Smooth muscle cell (in vitro differentiated cells): ENCODE measurements at regions not wholly inside any gene's neighbourhood (a gene's known extent, or its start where the extent isn't known, plus 50 kb on each side); places are given as distances from the start of the nearest gene placed in this dataset.

Source experiments
- DNase-seq: peaks from one replicate; lab custom pipeline; 2025; ENCODE audit not compliant: unreplicated experiment; lab: John Stamatoyannopoulos, UW
- H2AFZ ChIP-seq: fragments of 200-600 bp; sonication (generic); 2 replicates; pipeline ENCODE4 v1.6.0; 2016; ENCODE audit warnings: antibody characterized with exemption, low read depth, mild to moderate bottlenecking
- H3F3A ChIP-seq: fragments of 200-600 bp; sonication (generic); 2 replicates; pipeline ENCODE4 v1.6.0; 2017; ENCODE audit warnings: antibody characterized with exemption, low read depth
- H3K27ac ChIP-seq: fragments of 200-600 bp; sonication (generic); 2 replicates; pipeline ENCODE4 v1.5.1; 2016; ENCODE audit warnings: low read depth, mild to moderate bottlenecking
- H3K27me3 ChIP-seq: fragments of 200-600 bp; sonication (generic); 2 replicates; pipeline ENCODE4 v1.6.1; 2016; ENCODE audit warnings: low read depth, mild to moderate bottlenecking
- H3K36me3 ChIP-seq: fragments of 200-600 bp; sonication (generic); 2 replicates; pipeline ENCODE4 v1.5.1; 2016; ENCODE audit warnings: low read depth
- H3K4me1 ChIP-seq: fragments of 200-600 bp; sonication (generic); 2 replicates; pipeline ENCODE4 v1.5.1; 2016; ENCODE audit warnings: low read depth
- H3K4me2 ChIP-seq: fragments of 200-600 bp; sonication (generic); 2 replicates; pipeline ENCODE4 v1.6.0; 2016; ENCODE audit warnings: mild to moderate bottlenecking
- H3K4me3 ChIP-seq: fragments of 200-600 bp; sonication (generic); 2 replicates; pipeline ENCODE4 v1.5.1; 2016; ENCODE audit warnings: mild to moderate bottlenecking
- H3K79me2 ChIP-seq: fragments of 200-600 bp; sonication (generic); 2 replicates; pipeline ENCODE4 v1.6.0; 2016; ENCODE audit warnings: low read depth, mild to moderate bottlenecking
- H3K9ac ChIP-seq: fragments of 200-600 bp; sonication (generic); 2 replicates; pipeline ENCODE4 v1.6.0; 2016; ENCODE audit warnings: low read depth
- H3K9me3 ChIP-seq: fragments of 200-600 bp; sonication (generic); replicated peaks from 2 replicates; pipeline ENCODE4 v1.5.1; 2016; ENCODE audit warnings: low read depth
- H4K20me1 ChIP-seq: fragments of 200-600 bp; sonication (generic); 2 replicates; pipeline ENCODE4 v1.6.0; 2016; ENCODE audit warnings: low read depth
- WGBS: methylation state at CpG from one replicate; pipeline ENCODE4 v1.1.7; 2016; ENCODE audit warnings: low lambda C conversion rate; 5-methylcytosine and 5-hydroxymethylcytosine counted together
- TF ChIP-seq, protein P1 (sequence below): fragments of 200-600 bp; sonication (generic); IDR thresholded peaks from 2 replicates; pipeline ENCODE4 v1.5.1; 2017; ENCODE audit warnings: borderline replicate concordance, mild to moderate bottlenecking, antibody characterized with exemption; ENCODE audit not compliant: insufficient read depth, poor library complexity, severe bottlenecking

- Histone ChIP-seq H3K27ac (no peak overlapping the region), H4K20me1 (no peaks in the 10 kb centered on the region), H3F3A (no peaks in the 10 kb centered on the region), H3K4me3 (no peak overlapping the region), H3K4me1 (no peaks in the 10 kb centered on the region), H3K27me3 (no peaks in the 10 kb centered on the region), H3K4me2 (no peak overlapping the region), H3K79me2 (no peaks in the 10 kb centered on the region), H3K9ac (no peak overlapping the region), H2AFZ (no peak overlapping the region), H3K9me3 (no peaks in the 10 kb centered on the region), H3K36me3 (no peaks in the 10 kb centered on the region)
- TF ChIP-seq, protein P1, sequence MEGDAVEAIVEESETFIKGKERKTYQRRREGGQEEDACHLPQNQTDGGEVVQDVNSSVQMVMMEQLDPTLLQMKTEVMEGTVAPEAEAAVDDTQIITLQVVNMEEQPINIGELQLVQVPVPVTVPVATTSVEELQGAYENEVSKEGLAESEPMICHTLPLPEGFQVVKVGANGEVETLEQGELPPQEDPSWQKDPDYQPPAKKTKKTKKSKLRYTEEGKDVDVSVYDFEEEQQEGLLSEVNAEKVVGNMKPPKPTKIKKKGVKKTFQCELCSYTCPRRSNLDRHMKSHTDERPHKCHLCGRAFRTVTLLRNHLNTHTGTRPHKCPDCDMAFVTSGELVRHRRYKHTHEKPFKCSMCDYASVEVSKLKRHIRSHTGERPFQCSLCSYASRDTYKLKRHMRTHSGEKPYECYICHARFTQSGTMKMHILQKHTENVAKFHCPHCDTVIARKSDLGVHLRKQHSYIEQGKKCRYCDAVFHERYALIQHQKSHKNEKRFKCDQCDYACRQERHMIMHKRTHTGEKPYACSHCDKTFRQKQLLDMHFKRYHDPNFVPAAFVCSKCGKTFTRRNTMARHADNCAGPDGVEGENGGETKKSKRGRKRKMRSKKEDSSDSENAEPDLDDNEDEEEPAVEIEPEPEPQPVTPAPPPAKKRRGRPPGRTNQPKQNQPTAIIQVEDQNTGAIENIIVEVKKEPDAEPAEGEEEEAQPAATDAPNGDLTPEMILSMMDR: no peak
- no peak for DNase-seq
- WGBS: 92% methylated on average over 3 of the region's 3 CpGs
Measured at GRCh38 chrX:69051901-69052300, 113.4 kb downstream of the PJA1 start.

DNA sequence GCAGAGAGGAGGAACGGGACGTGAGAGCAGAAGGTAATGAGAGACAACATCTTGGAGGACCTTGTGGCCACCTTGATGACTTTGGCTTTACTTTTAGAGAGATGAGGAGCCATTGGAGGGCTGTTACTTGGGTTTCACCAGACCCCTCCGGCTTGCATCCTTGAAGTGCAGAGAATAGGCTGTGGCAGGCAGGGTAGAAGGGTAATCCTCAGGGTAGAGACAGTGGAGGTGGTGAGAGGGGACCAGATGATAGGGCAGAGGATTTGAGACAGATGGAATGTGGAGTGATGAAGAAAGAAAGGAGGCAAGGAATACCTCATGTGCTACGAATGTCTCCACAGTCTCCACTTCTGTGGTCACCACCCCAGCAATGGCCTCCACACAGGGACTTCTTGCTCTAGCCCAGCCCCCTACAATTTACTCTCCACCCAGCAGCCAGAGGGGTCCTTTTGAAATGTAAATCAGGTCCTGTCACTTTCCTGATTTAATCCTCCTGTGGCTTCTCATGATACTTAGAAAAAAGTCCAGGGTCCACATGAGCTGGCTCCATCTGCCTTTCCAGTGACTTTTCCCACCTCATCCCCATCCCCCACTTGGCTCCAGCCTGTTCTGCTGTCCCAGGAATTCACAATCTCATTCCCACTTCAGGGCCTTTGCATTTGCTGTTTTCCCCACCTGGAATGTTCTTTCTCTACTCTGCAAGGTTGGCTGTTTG, 115.0 kb downstream of the PJA1 start:
- Histone ChIP-seq H3K4me1 (no peaks in the 10 kb centered on the region), H2AFZ (no peak overlapping the region), H3K36me3 (no peaks in the 10 kb centered on the region), H3K79me2 (no peaks in the 10 kb centered on the region), H3K4me3 (no peak overlapping the region), H3K27ac (no peak overlapping the region), H3K27me3 (no peaks in the 10 kb centered on the region), H3F3A (no peaks in the 10 kb centered on the region), H3K9me3 (no peaks in the 10 kb centered on the region), H3K9ac (no peak overlapping the region), H4K20me1 (no peaks in the 10 kb centered on the region), H3K4me2 (no peak overlapping the region)
- 72% methylated on average over 4 of the region's 4 CpGs for WGBS
- DNase-seq: no peak
- TF ChIP-seq, protein P1: no peak

GRCh38 chrX:69046996-69047490, 118.2 kb downstream of the PJA1 start:
- Histone ChIP-seq H3K4me2 (no peak overlapping the region), H3F3A (no peaks in the 10 kb centered on the region), H3K27me3 (no peaks in the 10 kb centered on the region), H3K27ac (no peak overlapping the region), H3K9me3 (no peaks in the 10 kb centered on the region), H3K79me2 (no peaks in the 10 kb centered on the region), H3K4me3 (no peak overlapping the region), H3K9ac (no peak overlapping the region), H4K20me1 (no peaks in the 10 kb centered on the region), H3K4me1 (no peaks in the 10 kb centered on the region), H2AFZ (no peak overlapping the region), H3K36me3 (no peaks in the 10 kb centered on the region)
- no peak for DNase-seq
- 82% methylated on average over 1 of the region's 1 CpG for WGBS
- TF ChIP-seq, protein P1: no peak
